ENCODE measurements at regions not wholly inside any gene's neighbourhood (a gene's known extent, or its start where the extent isn't known, plus 50 kb on each side); places are given as distances from the start of the nearest gene placed in this dataset.
A peak's percentile ranks its signal among the peaks of the same experiment; 100 is the strongest.

DNA sequence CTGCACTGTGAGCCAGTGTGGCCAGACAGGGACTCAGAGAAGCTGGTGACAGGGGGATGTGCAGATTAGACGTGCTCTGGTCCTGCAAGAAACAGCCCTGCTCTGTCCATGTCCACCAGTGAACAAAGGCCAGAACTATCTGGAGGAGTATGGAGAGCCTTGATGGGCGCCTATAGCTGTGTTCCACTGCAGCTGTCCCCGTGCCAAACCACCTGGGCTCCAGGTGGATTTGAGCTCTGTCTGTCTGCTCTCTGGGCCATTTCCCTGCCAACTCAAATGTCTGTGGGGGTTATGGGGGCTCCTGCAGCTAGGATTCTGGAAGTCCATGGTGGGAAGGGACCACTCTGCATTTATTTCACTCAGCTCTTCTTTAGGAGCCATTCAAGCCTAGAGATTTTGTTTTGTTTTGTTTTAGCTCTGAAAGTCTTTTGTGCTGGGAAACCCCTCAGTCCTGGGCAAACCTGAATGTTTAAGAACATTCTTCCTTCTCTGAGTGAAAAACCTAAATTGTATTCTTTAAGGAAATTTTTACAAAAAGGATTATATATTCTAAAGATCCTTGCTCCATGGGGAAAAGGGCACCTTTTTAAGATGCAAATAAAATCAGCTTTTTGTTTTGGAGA lies 1039.5 kb upstream of the SORCS1 start:
- DNase-seq (ENCODE audit: low read depth): no peak
- TF ChIP-seq, protein P1, sequence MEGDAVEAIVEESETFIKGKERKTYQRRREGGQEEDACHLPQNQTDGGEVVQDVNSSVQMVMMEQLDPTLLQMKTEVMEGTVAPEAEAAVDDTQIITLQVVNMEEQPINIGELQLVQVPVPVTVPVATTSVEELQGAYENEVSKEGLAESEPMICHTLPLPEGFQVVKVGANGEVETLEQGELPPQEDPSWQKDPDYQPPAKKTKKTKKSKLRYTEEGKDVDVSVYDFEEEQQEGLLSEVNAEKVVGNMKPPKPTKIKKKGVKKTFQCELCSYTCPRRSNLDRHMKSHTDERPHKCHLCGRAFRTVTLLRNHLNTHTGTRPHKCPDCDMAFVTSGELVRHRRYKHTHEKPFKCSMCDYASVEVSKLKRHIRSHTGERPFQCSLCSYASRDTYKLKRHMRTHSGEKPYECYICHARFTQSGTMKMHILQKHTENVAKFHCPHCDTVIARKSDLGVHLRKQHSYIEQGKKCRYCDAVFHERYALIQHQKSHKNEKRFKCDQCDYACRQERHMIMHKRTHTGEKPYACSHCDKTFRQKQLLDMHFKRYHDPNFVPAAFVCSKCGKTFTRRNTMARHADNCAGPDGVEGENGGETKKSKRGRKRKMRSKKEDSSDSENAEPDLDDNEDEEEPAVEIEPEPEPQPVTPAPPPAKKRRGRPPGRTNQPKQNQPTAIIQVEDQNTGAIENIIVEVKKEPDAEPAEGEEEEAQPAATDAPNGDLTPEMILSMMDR (conservative IDR thresholded peaks at IDR 0.05; ENCODE audit: control insufficient read depth, insufficient read depth, low read depth, low read length): no peak
- no peak overlapping the region for H3K4me3 ChIP-seq (ENCODE audit: control insufficient read depth, low read depth, low read length)

DNA sequence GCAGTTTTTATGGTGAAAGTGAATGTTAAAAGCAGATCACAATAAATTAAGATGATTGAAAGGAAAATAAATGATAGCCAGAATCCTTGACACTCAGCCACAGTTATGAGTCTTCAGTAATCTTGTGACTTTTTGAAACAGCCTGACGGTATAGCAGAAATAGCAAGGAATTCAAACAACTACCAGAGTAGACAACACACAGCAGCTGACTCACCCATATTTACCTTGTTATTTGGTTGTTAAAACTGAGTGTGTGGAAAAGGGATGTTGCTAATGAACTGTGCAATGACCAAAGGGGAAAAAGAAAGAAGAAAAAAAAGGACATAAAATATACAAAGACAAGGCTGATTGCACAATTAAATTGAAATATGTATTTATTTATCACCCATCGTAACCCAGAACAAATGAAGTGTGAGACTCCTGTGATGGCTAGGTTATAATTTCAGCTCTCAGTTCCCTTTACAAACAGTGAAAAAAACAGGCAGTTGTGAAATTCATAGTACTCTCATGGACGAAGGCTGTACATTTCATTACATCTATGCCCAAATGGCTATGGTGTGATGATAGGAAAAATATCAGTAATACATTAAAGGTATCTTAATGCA lies 1023.0 kb upstream of the SORCS1 start:
- no peak overlapping the region for H3K4me3 ChIP-seq (ENCODE audit: control insufficient read depth, low read depth, low read length)
- TF ChIP-seq, protein P1 (conservative IDR thresholded peaks at IDR 0.05; ENCODE audit: control insufficient read depth, insufficient read depth, low read depth, low read length): no peak
- peak; percentile 15 for DNase-seq (ENCODE audit: low read depth)

DNA sequence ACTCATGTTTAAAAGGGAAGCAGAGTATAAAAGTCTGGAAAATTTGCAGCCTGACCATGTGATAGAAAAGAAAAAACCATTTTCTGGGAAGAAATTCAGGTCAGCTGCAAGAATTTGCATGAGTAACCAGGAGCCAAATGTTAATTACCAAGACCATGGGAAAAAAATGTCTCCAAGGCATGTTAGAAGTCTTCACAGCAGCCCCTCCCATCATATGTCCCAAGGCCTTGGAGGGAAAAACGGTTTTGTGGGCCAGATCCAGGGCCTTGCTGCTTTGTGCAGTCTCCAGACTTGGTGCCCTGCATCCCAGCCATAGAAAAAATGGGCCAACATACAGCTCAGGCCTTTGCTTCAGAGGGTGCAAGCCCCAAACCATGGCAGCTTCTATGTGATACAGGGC lies 1019.6 kb upstream of the SORCS1 start:
- no peak for DNase-seq (ENCODE audit: low read depth)
- H3K4me3 ChIP-seq (ENCODE audit: control insufficient read depth, low read depth, low read length): no peak overlapping the region
- TF ChIP-seq, protein P1 (conservative IDR thresholded peaks at IDR 0.05; ENCODE audit: control insufficient read depth, insufficient read depth, low read depth, low read length): no peak

DNA sequence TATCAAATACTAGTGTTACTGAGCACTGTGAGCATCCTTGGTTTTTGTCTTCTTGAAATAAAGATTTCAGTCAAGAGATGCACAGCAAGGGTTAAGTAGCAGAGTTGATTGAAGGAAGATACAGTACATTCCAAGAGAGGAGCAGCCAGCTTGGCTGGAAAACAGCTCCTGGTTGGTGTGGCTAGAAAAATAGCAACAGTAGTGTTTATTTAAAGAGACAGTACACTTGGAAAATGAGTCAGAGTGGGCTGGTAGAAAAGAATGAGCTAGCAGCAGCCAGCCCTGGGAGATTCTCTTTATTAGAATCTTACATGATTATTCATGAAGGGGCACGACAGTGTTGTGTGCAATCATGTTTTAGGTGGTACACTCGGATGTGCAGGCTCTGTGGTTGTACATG lies 1016.4 kb upstream of the SORCS1 start:
- no peak overlapping the region for H3K4me3 ChIP-seq (ENCODE audit: control insufficient read depth, low read depth, low read length)
- DNase-seq (ENCODE audit: low read depth): peak; percentile 12
- TF ChIP-seq, protein P1 (conservative IDR thresholded peaks at IDR 0.05; ENCODE audit: control insufficient read depth, insufficient read depth, low read depth, low read length): no peak

DNA sequence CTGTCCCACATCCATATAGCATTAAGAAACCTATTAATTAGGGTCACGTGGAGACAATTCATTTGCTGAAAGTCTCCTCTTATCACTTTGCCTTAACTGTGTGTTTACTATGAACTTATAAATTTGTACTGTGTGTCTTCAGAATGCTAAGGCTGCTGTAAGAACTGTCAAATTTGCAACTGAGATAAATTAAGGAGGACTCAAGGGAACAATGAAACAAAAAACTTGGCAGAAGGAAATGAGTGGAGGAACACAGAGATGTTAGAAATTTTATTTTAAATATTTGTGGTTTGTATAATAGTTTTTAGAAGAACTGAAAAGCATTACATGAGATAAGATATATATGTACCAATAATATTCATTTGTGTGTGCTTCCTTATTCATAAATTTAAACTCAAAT lies 1005.3 kb upstream of the SORCS1 start:
- peak; percentile 15 for DNase-seq (ENCODE audit: low read depth)
- TF ChIP-seq, protein P1 (conservative IDR thresholded peaks at IDR 0.05; ENCODE audit: control insufficient read depth, insufficient read depth, low read depth, low read length): no peak

DNA sequence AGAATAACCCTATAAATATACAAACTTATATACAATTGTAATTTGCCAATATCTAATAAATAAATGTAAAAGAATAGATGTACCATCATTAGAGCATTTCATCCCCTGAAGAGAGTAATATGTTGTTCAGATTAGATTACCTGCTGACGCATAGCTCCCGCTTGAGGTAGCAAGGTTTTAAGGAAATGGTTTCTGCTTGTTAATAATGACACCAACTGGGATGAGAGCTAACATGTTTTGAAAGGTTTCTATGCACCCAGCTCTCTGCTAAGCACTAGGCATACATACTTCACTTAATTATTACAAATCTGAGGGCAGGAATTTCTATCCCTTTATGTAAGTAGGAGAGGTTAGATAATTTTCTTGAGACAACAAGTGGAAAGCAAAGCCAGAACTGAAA lies 1003.3 kb upstream of the SORCS1 start:
- no peak for DNase-seq (ENCODE audit: low read depth)

More for the DNA sequence above, 1005.3 kb upstream of the SORCS1 start:
- H3K4me3 ChIP-seq (ENCODE audit: control insufficient read depth, low read depth, low read length): no peak overlapping the region

More for the DNA sequence above, 1003.3 kb upstream of the SORCS1 start:
- no peak overlapping the region for H3K4me3 ChIP-seq (ENCODE audit: control insufficient read depth, low read depth, low read length)
- TF ChIP-seq, protein P1 (conservative IDR thresholded peaks at IDR 0.05; ENCODE audit: control insufficient read depth, insufficient read depth, low read depth, low read length): no peak

All from fibroblast of mammary gland (primary cell).